HFF-Myc (cell line): ENCODE measurements at regions not wholly inside any gene's neighbourhood (a gene's known extent, or its start where the extent isn't known, plus 50 kb on each side); places are given as distances from the start of the nearest gene placed in this dataset.
"Not testable (repeated sequence)": the region's sequence is repeated elsewhere in the genome, so short reads cannot be mapped to it uniquely, and the experiment has no call there.

ENCODE experiments used
- DNase-seq: peaks from one replicate; pipeline ENCODE4 v3.0.0-alpha.2; 2011; ENCODE audit warnings: low read depth; ENCODE audit errors: extremely low read depth
- H3K4me3 ChIP-seq: replicated peaks from 2 replicates; pipeline ENCODE4 v1.5.1; 2011; ENCODE audit warnings: low read depth, mild to moderate bottlenecking, control low read depth, low read length
- TF ChIP-seq, protein P1 (sequence below): IDR thresholded peaks from 2 replicates; pipeline ENCODE4 v1.5.1; 2012; ENCODE audit warnings: mild to moderate bottlenecking, low read depth, low read length, control low read depth; ENCODE audit errors: missing control alignments

DNA sequence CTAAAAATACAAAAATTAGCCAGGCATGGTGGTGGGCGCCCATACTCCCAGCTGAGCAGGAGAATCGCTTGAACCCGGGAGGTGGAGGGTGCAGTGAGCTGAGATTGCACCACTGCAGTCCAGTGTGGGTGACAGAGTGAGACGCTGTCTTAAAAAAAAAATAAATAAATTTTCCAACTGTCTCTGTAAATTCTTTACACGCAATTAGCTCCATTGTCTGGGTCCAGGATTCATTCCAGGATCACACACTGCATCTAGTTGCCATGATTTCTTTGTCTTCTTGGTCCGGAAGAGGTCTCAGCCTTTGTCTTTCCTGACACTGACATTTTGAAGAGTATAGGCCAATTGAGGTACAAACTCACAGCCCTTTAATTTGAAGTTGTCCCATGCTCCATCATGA lies 167.6 kb upstream of the NYAP2 start:
- no peak for DNase-seq
- no peak overlapping the region for H3K4me3 ChIP-seq
- TF ChIP-seq, protein P1, sequence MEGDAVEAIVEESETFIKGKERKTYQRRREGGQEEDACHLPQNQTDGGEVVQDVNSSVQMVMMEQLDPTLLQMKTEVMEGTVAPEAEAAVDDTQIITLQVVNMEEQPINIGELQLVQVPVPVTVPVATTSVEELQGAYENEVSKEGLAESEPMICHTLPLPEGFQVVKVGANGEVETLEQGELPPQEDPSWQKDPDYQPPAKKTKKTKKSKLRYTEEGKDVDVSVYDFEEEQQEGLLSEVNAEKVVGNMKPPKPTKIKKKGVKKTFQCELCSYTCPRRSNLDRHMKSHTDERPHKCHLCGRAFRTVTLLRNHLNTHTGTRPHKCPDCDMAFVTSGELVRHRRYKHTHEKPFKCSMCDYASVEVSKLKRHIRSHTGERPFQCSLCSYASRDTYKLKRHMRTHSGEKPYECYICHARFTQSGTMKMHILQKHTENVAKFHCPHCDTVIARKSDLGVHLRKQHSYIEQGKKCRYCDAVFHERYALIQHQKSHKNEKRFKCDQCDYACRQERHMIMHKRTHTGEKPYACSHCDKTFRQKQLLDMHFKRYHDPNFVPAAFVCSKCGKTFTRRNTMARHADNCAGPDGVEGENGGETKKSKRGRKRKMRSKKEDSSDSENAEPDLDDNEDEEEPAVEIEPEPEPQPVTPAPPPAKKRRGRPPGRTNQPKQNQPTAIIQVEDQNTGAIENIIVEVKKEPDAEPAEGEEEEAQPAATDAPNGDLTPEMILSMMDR: no peak

DNA sequence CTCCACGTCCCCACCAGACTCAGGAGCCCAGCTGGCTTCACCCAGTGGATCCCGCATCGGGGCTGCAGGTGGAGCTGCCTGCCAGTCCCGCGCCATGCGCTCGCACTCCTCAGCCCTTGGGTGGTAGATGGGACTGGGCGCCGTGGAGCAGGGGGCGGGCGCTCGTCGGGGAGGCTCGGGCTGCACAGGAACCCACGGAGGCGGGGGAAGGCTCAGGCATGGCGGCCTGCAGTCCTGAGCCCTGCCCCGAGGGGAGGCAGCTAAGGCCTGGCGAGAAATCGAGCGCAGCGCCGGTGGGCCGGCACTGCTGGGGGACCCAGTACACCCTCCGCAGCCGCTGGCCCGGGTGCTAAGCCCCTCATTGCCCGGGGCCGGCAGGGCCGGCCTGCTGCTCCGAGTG lies 170.2 kb upstream of the NYAP2 start:
- H3K4me3 ChIP-seq, DNase-seq: not testable (repeated sequence)

DNA sequence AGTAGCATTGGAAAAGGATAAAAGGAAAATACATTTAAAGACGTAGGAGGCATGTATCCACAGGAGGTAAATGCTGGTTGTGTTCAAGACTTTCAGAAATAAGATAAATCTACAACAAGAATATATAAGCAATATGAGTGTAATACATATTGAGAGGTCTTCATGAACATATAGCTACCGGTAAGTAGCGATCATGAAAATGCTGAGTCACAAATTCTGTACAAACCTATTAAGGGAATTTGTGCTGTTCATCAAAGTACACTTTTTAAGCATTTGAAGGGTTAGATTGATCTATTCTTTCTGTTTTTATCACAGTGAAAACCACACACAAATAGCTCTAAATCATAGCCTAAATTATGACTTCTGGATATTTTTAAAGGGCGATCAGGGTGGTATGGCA lies 173.1 kb upstream of the NYAP2 start:
- TF ChIP-seq, protein P1: no peak
- no peak for DNase-seq
- no peak overlapping the region for H3K4me3 ChIP-seq

DNA sequence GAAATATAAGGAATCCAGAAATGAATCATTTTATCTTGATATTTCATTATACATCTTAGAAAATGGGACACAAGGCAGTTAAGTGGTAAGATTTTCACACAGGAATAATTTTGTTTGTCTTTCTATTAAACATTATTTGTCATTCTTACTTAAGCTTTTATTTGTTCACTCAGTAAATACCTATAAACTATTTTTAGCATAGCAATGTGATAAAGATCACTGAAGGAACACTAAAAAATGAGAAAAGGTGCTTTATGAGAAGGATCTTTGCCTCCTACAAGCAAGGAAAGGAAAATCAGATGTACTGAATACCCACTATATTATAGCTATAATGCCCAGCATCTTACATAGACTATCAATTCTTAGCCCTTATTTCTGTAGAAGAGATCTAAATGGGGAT lies 176.2 kb upstream of the NYAP2 start:
- DNase-seq: no peak
- TF ChIP-seq, protein P1: no peak
- H3K4me3 ChIP-seq: no peak overlapping the region

DNA sequence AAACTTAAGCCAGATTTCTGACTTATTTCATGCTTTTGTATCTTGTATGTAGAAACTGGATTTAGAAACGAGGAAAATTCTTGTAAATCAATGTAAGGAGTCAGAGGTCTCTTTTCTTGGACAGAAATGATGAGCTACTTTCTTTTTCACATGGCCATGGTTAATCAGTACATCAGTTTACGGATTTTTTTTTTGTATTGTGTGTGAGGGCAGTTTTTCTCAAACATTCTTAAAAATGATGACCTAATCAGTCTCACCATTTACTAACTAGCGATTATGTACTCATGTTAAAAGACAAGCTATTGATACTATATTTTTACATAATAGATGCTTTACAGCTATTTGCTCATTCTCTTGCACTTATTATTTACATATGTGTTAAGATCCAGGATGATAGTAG lies 165.2 kb upstream of the DOCK10 start:
- TF ChIP-seq, protein P1: no peak

DNA sequence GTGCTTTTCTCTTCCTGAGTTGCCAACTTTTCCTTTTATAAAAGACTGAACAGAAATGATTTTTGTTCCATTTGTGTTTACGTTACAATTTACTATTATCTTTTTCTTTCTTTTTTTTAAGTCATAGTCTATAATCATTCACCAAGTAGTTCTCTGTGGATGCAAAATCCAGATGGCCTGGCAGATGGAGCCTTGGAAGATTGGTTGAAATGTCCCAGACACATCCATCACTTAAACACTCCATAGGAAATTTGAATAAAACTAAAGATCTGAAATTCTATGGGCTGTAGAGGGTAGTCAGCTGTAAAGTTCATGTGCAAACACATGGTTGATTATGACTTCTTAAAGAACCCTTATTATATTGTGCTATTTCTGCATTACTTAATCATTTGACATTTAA lies 164.8 kb upstream of the DOCK10 start:
- no peak for DNase-seq
- TF ChIP-seq, protein P1: no peak
- no peak overlapping the region for H3K4me3 ChIP-seq

More for the DNA sequence above, 165.2 kb upstream of the DOCK10 start:
- H3K4me3 ChIP-seq: no peak overlapping the region
- no peak for DNase-seq

DNA sequence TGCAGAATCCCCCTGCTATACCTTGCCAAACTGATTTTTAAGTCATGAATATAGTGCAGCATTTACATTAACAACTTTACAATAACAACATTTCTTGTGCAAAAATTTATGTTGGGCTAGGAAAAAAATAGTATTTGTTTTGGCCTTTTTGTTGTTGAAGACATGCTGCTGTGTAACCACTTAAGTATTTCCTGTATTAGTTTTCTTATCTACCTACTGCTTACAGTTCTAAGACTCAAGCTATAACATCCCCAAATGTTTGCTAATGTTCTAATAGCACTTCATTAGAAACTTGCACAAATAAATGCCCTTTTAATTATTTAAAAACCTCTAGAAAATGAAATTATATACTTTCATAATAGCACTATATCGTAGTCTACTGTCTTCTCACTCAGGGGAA lies 154.3 kb upstream of the DOCK10 start:
- H3K4me3 ChIP-seq: no peak overlapping the region
- TF ChIP-seq, protein P1: no peak
- no peak for DNase-seq
